GM12891 (cell line): ENCODE measurements at regions not wholly inside any gene's neighbourhood (a gene's known extent, or its start where the extent isn't known, plus 50 kb on each side); places are given as distances from the start of the nearest gene placed in this dataset.

Source experiments
- PAX5 ChIP-seq: IDR thresholded peaks from 2 replicates; pipeline ENCODE4 v1.6.1; 2011; ENCODE audit warnings: low read length, moderate library complexity, mild to moderate bottlenecking; ENCODE audit not compliant: insufficient read depth, severe bottlenecking
- POLR2A ChIP-seq: IDR thresholded peaks from 2 replicates; pipeline ENCODE4 v1.6.1; 2011; ENCODE audit warnings: low read depth, low read length, control low read depth

DNA sequence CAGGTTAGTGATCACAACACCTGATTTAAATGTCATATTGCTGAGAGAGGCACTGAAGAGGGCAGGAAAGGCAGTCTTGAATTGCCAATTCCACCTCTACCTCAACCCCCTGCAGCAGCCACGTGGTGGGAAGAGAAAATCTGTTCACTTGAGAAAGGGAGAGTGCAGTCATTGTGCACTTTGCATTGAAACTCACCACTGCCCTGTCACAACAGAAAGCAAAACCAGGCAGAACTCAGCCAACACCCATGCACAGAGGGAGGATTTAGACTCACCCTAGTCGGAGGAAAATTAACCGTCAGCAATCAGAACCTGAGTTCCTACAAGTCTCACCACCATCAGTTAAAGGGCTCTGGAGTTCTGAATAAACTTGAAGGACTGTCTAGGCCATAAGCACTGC lies 1040.2 kb downstream of the HACE1 start:
- TF ChIP-seq POLR2A (no peak), PAX5 (no peak)
